ENCODE measurements at regions not wholly inside any gene's neighbourhood (a gene's known extent, or its start where the extent isn't known, plus 50 kb on each side); places are given as distances from the start of the nearest gene placed in this dataset.
A peak's percentile ranks its signal among the peaks of the same experiment; 100 is the strongest.

GRCh38 chr1:244964112-244964971 lies 100.0 kb upstream of the HNRNPU start:
- 53% methylated on average over 11 of the region's 11 CpGs for WGBS (ENCODE audit: insufficient coverage, insufficient replicate concordance, low lambda C conversion rate, missing lambda C conversion rate)
- Histone ChIP-seq H3K27ac (ENCODE audit: control insufficient read depth, insufficient read depth) (no peak overlapping the region), H3K4me3 (no peak overlapping the region), H3K79me2 (ENCODE audit: control insufficient read depth, insufficient read depth, low read length) (no peaks in the 10 kb centered on the region), H3K27me3 (replicated peaks in 1 of 2; ENCODE audit: control insufficient read depth in 2 of 2, insufficient read depth in 2 of 2, low read length in 1 of 2) (no peaks in the 10 kb centered on the region), H3K36me3 (ENCODE audit: control insufficient read depth in 2 of 2, insufficient read depth in 2 of 2, low read length in 1 of 2) (no peaks in the 10 kb centered on the region), H3K9ac (ENCODE audit: control insufficient read depth, insufficient read depth, low read length) (no peak overlapping the region), H3K9me3 (replicated peaks; ENCODE audit: control insufficient read depth, insufficient read depth, low read length) (no peaks in the 10 kb centered on the region), H3K4me1 (ENCODE audit: control insufficient read depth, insufficient read depth, low read length) (peaks cover 7% of the 10 kb centered on the region; the same call in 1 of the 2 replicates), H3K4me2 (ENCODE audit: control insufficient read depth, insufficient read depth) (no peak overlapping the region), H4K20me1 (ENCODE audit: control insufficient read depth, insufficient read depth) (no peaks in the 10 kb centered on the region), H2AFZ (ENCODE audit: control insufficient read depth, low read depth, low read length) (peak overlapping the region; percentile 20; the same call in 1 of the 2 replicates)
- ChIA-PET RAD21 (ENCODE audit: unreplicated experiment) (interaction anchor here (0.9 to 2.3 kb wide), 4 partner anchors 19 to 105 kb away, joined by 3 to 13 read pairs (median 4); no protein-coding TSS in a partner anchor), CTCF (interaction anchor here (1.2 to 2.2 kb wide), 4 partner anchors 11 to 163 kb away, joined by 3 to 8 read pairs (median 4); no protein-coding TSS in a partner anchor), POLR2A (interaction anchor here (1.2 to 1.9 kb wide), 2 partner anchors 19 to 24 kb away, joined by 3 to 8 read pairs; no protein-coding TSS in a partner anchor), SMC1A (ENCODE audit: uncharacterized antibody, unreplicated experiment) (interaction anchor here (0.6 to 2.8 kb wide), 16 partner anchors 9 to 361 kb away, joined by 3 to 20 read pairs (median 4); no protein-coding TSS in a partner anchor)
- TF ChIP-seq IKZF2 (IDR thresholded peaks at IDR 0.05), result peak in 1 of 2 experiments; percentile 9; a peak in 1 of 4 replicates
- no peak for TF ChIP-seq SMARCA5 (IDR thresholded peaks at IDR 0.05)
- in situ Hi-C loops (cut with MboI) (no loop called here), intact Hi-C loops (cut with micrococcal nuclease; ENCODE audit: unreplicated experiment) (no loop called here)
- FAIRE-seq, result peak; percentile 52
- ATAC-seq, result peak; percentile 45
- no TSS peak for BruUV-seq (replicated peaks)
- DNase-seq (ENCODE audit: low read depth, low spot score), result no peak

- H3K27ac ChIP-seq (ENCODE audit: control insufficient read depth, insufficient read depth), result no peak overlapping the region
- peak; percentile 32 for ATAC-seq
- H3K79me2 ChIP-seq (ENCODE audit: control insufficient read depth, insufficient read depth, low read length), result no peaks in the 10 kb centered on the region
- FAIRE-seq, result no peak
- no peak for DNase-seq (ENCODE audit: low read depth, low spot score)
- in situ Hi-C loops (cut with MboI) (no loop called here), intact Hi-C loops (cut with micrococcal nuclease; ENCODE audit: unreplicated experiment) (no loop called here)
- no TSS peak for BruUV-seq (replicated peaks)
- SMC1A ChIA-PET (ENCODE audit: uncharacterized antibody, unreplicated experiment), result interaction anchor here (0.9 to 2.8 kb wide), 9 partner anchors 8 to 162 kb away, joined by 3 to 20 read pairs (median 4); no protein-coding TSS in a partner anchor
- H3K4me3 ChIP-seq, result no peak overlapping the region
- H3K9me3 ChIP-seq (replicated peaks; ENCODE audit: control insufficient read depth, insufficient read depth, low read length), result no peaks in the 10 kb centered on the region
- H3K27me3 ChIP-seq (replicated peaks in 1 of 2; ENCODE audit: control insufficient read depth in 2 of 2, insufficient read depth in 2 of 2, low read length in 1 of 2), result no peaks in the 10 kb centered on the region
- RAD21 ChIA-PET (ENCODE audit: unreplicated experiment), result interaction anchor here (0.9 to 2.3 kb wide), 3 partner anchors 18 to 79 kb away, joined by 3 to 13 read pairs (median 5); no protein-coding TSS in a partner anchor
- no peaks in the 10 kb centered on the region for H3K36me3 ChIP-seq (ENCODE audit: control insufficient read depth in 2 of 2, insufficient read depth in 2 of 2, low read length in 1 of 2)
- no peak overlapping the region; the same call in 1 of the 2 replicates for H2AFZ ChIP-seq (ENCODE audit: control insufficient read depth, low read depth, low read length)
- no peak overlapping the region for H3K9ac ChIP-seq (ENCODE audit: control insufficient read depth, insufficient read depth, low read length)
- no peak overlapping the region for H3K4me2 ChIP-seq (ENCODE audit: control insufficient read depth, insufficient read depth)
- POLR2A ChIA-PET, result interaction anchor here (0.6 kb wide), 1 partner anchor 9 kb away, joined by 3 read pairs; no protein-coding TSS in a partner anchor
- no peaks in the 10 kb centered on the region for H4K20me1 ChIP-seq (ENCODE audit: control insufficient read depth, insufficient read depth)
- TF ChIP-seq PKNOX1 (IDR thresholded peaks at IDR 0.05) (0 out of 2 replicates have a peak, but pooled peaks have one; percentile 16), SKIL (IDR thresholded peaks at IDR 0.05; ENCODE audit: low read depth, poor library complexity, severe bottlenecking) (no peak)
- CTCF ChIA-PET, result interaction anchor here (1.2 to 2.2 kb wide), 4 partner anchors 10 to 162 kb away, joined by 3 to 8 read pairs (median 4); no protein-coding TSS in a partner anchor
- WGBS (ENCODE audit: insufficient coverage, insufficient replicate concordance, low lambda C conversion rate, missing lambda C conversion rate), result 79% methylated on average over 7 of the region's 7 CpGs
- peaks cover 7% of the 10 kb centered on the region; the same call in 1 of the 2 replicates for H3K4me1 ChIP-seq (ENCODE audit: control insufficient read depth, insufficient read depth, low read length)
Measured at GRCh38 chr1:244963231-244963826, 99.0 kb upstream of the HNRNPU start.
